Chondrocyte (in vitro differentiated cells): ENCODE measurements at regions not wholly inside any gene's neighbourhood (a gene's known extent, or its start where the extent isn't known, plus 50 kb on each side); places are given as distances from the start of the nearest gene placed in this dataset.

Experiments used
- DNase-seq: peaks from one replicate; pipeline ENCODE4 v3.0.0; 2021; ENCODE audit warnings: mixed read lengths, low spot score
- H3K27ac Mint-ChIP-seq: one replicate; pipeline ENCODE4 v1.8.0; 2021; ENCODE audit warnings: mild to moderate bottlenecking, moderate library complexity, mixed read lengths; ENCODE audit not compliant: unreplicated experiment
- H3K27me3 Mint-ChIP-seq: 2 replicates; pipeline ENCODE4 v1.8.0; 2021; ENCODE audit warnings: low read depth, mixed read lengths
- H3K36me3 Mint-ChIP-seq: 2 replicates; pipeline ENCODE4 v1.8.0; 2021; ENCODE audit warnings: low read depth, mixed read lengths
- H3K4me1 Mint-ChIP-seq: 2 replicates; pipeline ENCODE4 v1.8.0; 2021; ENCODE audit warnings: low read depth, mild to moderate bottlenecking, mixed read lengths
- H3K4me3 Mint-ChIP-seq: one replicate; pipeline ENCODE4 v1.8.0; 2021; ENCODE audit warnings: mild to moderate bottlenecking, moderate library complexity, mixed read lengths; ENCODE audit not compliant: unreplicated experiment
- H3K9me3 Mint-ChIP-seq: 2 replicates; pipeline ENCODE4 v1.8.0; 2021; ENCODE audit warnings: low read depth, mixed read lengths
- TF ChIP-seq, protein P1 (sequence below): fragments of 200-600 bp; sonication (generic); IDR thresholded peaks from 2 replicates; pipeline ENCODE4 v1.5.0; 2021; ENCODE audit warnings: antibody characterized with exemption, mild to moderate bottlenecking, moderate library complexity

DNA sequence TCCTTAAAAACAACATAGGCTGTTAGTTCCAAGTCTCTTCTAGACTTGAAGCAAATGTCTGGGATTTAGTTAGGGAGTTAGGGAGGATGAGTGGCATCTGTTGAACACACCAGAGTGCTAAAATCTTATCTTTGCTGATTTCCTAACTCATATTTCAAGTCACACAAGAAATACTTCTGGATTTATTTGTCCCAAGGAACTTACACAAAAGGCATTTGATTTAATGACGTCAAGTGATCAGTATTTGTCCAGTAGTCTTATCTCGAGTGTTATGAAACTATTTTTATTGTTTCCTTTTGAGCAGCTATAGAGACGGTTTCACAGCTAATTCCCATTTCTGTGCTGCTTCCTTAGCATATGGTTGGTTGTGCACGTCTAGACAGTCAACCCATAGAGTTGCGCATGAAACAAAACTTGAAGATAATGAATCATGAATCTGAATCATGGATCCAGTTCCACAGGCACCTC is 140.5 kb upstream of the TUT7 start:
- Mint-ChIP-seq H3K4me1 (peaks cover 4% of the 10 kb centered on the region), H3K27ac (no peak overlapping the region), H3K4me3 (no peak overlapping the region), H3K36me3 (no peaks in the 10 kb centered on the region), H3K9me3 (no peaks in the 10 kb centered on the region), H3K27me3 (no peaks in the 10 kb centered on the region)
- no peak for DNase-seq
- TF ChIP-seq, protein P1, sequence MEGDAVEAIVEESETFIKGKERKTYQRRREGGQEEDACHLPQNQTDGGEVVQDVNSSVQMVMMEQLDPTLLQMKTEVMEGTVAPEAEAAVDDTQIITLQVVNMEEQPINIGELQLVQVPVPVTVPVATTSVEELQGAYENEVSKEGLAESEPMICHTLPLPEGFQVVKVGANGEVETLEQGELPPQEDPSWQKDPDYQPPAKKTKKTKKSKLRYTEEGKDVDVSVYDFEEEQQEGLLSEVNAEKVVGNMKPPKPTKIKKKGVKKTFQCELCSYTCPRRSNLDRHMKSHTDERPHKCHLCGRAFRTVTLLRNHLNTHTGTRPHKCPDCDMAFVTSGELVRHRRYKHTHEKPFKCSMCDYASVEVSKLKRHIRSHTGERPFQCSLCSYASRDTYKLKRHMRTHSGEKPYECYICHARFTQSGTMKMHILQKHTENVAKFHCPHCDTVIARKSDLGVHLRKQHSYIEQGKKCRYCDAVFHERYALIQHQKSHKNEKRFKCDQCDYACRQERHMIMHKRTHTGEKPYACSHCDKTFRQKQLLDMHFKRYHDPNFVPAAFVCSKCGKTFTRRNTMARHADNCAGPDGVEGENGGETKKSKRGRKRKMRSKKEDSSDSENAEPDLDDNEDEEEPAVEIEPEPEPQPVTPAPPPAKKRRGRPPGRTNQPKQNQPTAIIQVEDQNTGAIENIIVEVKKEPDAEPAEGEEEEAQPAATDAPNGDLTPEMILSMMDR: no peak

DNA sequence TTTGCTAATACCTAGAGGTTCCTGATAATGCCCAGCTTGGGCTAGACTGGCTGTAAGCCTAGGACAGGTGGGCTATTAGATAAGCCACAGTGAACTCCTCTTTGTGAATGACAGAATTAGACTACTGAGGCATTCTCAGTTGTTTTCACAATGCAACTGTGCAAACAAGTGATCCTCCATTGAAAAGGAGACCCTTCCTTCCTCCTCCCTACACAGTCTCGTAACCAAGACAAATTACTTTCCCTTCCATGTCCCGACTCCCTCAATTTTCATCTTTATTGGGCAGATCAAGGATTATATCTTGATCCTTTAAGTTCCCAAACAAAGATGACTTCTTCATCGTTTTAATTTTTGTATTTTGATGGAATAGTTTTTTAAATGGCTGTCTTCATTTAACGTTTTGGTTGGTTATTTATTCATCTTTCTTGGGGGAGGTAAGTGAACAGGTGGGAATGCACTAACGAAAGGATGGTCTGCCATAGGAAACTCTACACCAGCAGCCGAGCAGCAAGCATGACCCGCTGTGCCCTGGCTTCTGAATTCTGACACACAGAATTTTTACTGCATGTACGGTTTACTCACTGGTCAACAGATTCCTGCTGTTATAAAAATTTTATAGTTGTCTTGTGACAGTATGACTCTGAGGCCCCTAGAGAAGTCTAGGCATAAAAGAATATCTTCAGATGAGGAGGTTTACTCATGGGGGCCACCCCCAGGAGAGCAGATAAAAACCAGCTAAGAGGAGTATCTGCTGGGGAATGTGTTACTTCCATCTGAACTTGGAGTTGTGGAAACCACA is 137.5 kb upstream of the TUT7 start:
- no peaks in the 10 kb centered on the region for H3K27me3 Mint-ChIP-seq
- H3K9me3 Mint-ChIP-seq: no peaks in the 10 kb centered on the region
- no peaks in the 10 kb centered on the region for H3K4me1 Mint-ChIP-seq
- no peak overlapping the region for H3K4me3 Mint-ChIP-seq
- H3K36me3 Mint-ChIP-seq: no peaks in the 10 kb centered on the region
- H3K27ac Mint-ChIP-seq: no peak overlapping the region
- TF ChIP-seq, protein P1: no peak
- no peak for DNase-seq

GRCh38 chr9:86488794-86489193 is 134.6 kb upstream of the TUT7 start:
- H3K4me1 Mint-ChIP-seq: peaks cover 8% of the 10 kb centered on the region
- TF ChIP-seq, protein P1: no peak
- DNase-seq: no peak
- no peaks in the 10 kb centered on the region for H3K9me3 Mint-ChIP-seq
- H3K27ac Mint-ChIP-seq: no peak overlapping the region
- no peaks in the 10 kb centered on the region for H3K36me3 Mint-ChIP-seq
- no peak overlapping the region for H3K4me3 Mint-ChIP-seq
- no peaks in the 10 kb centered on the region for H3K27me3 Mint-ChIP-seq

DNA sequence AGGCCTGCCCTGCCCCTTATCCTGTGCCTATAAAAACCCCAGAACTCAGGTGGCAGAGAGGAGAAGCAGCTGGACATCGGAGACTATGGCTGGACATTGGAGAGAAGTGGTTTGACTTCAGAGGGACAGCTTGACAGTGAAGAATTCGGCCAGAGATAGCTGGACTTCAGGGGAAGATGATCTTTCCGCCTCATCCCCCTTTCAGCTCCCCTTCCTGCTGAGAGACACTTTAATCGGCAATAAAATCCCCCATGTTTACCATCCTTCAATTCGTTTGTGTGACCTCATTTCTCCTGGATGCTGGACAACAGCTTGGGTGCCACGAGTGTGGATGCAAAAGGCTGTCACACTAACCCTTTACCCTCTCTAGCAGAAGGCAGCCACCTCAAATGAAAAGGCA is 134.1 kb upstream of the TUT7 start:
- Mint-ChIP-seq H3K4me1 (peaks cover 8% of the 10 kb centered on the region), H3K27me3 (no peaks in the 10 kb centered on the region), H3K36me3 (no peaks in the 10 kb centered on the region), H3K4me3 (no peak overlapping the region), H3K27ac (no peak overlapping the region), H3K9me3 (no peaks in the 10 kb centered on the region)
- TF ChIP-seq, protein P1: no peak
- DNase-seq: no peak

GRCh38 chr9:86487838-86488233 is 133.6 kb upstream of the TUT7 start:
- Mint-ChIP-seq H3K36me3 (no peaks in the 10 kb centered on the region), H3K4me3 (no peak overlapping the region), H3K4me1 (peaks cover 8% of the 10 kb centered on the region), H3K27me3 (no peaks in the 10 kb centered on the region), H3K9me3 (no peaks in the 10 kb centered on the region), H3K27ac (no peak overlapping the region)
- TF ChIP-seq, protein P1: no peak
- no peak for DNase-seq
